ENCODE measurements at regions not wholly inside any gene's neighbourhood (a gene's known extent, or its start where the extent isn't known, plus 50 kb on each side); places are given as distances from the start of the nearest gene placed in this dataset.

GRCh38 chrX:138229718-138230117 is 481.8 kb downstream of the FGF13 start:
- TF ChIP-seq SMARCA5 (IDR thresholded peaks at IDR 0.05) (no peak), ZBED1 (IDR thresholded peaks at IDR 0.05; ENCODE audit: borderline replicate concordance) (no peak), RAD21 (IDR thresholded peaks at IDR 0.05; ENCODE audit: insufficient read depth, low read depth, low read length) (no peak), CTCF (IDR thresholded peaks at IDR 0.05 in 2 of 3, conservative IDR thresholded peaks at IDR 0.05 in 1 of 3; ENCODE audit: control insufficient read depth in 2 of 3, extremely low read depth in 1 of 3, insufficient read depth in 1 of 3, low read depth in 3 of 3, low read length in 3 of 3) (no peak), HCFC1 (IDR thresholded peaks at IDR 0.05; ENCODE audit: low read length) (no peak), EZH2 (IDR thresholded peaks at IDR 0.05; ENCODE audit: borderline replicate concordance, control insufficient read depth, low read depth, low read length) (no peak), USF1 (IDR thresholded peaks at IDR 0.05; ENCODE audit: borderline replicate concordance, extremely low read length, insufficient read depth, low read depth, low read length) (no peak), CHD2 (IDR thresholded peaks at IDR 0.05; ENCODE audit: borderline replicate concordance, low read depth, low read length) (no peak), ATF3 (IDR thresholded peaks at IDR 0.05; ENCODE audit: borderline replicate concordance, extremely low read depth, low read depth, low read length) (no peak), FOXM1 (IDR thresholded peaks at IDR 0.05; ENCODE audit: low read depth, low read length) (no peak), E2F4 (IDR thresholded peaks at IDR 0.05; ENCODE audit: low read depth, low read length) (no peak), TBL1XR1 (IDR thresholded peaks at IDR 0.05; ENCODE audit: low read depth, low read length) (no peak), POLR2A (IDR thresholded peaks at IDR 0.05; ENCODE audit: low read depth, low read length) (no peak), SUZ12 (IDR thresholded peaks at IDR 0.05; ENCODE audit: unreplicated experiment) (no peak)

Measured in GM12878 (cell line).